ENCODE measurements at regions not wholly inside any gene's neighbourhood (a gene's known extent, or its start where the extent isn't known, plus 50 kb on each side); places are given as distances from the start of the nearest gene placed in this dataset.

DNA sequence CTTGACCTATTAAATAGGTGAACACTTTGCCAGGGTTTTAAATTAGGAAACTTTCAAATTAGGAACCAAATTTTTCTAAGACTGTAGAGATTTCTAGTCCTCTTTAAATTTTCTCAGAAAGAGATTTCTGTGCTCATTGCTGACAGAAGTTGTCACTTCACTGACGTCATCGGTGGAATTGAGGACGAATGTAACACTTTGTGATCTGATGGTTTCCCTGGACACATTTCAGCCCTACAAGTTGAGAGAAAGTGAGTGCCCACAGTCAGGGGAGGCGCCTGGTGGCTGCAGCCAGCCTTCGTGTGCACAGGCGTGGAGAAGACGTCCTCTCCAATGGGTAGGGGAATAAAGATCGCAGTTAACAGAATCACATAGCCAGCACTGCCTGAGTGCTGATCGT is 396.5 kb upstream of the TSHZ3 start:
- Histone ChIP-seq H3K4me3 (replicated peaks; ENCODE audit: low read depth, low read length) (no peak overlapping the region), H3K36me3 (ENCODE audit: control insufficient read depth, insufficient read depth, low read length) (no peaks in the 10 kb centered on the region), H3K27me3 (replicated peaks; ENCODE audit: control insufficient read depth, insufficient read depth, low read length) (no peaks in the 10 kb centered on the region)
- no peak for DNase-seq (ENCODE audit: extremely low read depth, insufficient read length)
- no peak for TF ChIP-seq CTCF (IDR thresholded peaks at IDR 0.05; ENCODE audit: insufficient read depth, low read length, poor library complexity, severe bottlenecking)

DNA sequence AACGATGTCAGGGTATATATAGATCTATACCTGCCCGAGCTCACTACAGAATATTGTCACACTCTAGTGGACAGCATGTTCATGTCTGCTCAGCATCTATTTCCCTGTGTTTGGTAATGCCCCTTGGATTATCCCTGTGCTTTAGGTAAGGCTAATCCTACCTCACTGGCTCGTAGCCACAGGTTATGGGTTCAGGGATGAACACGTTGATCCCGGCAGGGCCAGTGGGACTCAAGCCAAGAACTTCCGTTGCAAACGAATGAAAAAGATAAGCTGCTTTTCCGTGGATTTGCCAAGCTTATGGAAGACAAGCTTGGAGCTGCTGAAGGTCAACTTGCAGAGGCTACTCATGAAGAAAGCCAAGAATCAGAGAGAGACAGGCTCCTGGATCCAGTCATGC is 400.0 kb upstream of the TSHZ3 start:
- Histone ChIP-seq H3K4me3 (replicated peaks; ENCODE audit: low read depth, low read length) (no peak overlapping the region), H3K27me3 (replicated peaks; ENCODE audit: control insufficient read depth, insufficient read depth, low read length) (no peaks in the 10 kb centered on the region), H3K36me3 (ENCODE audit: control insufficient read depth, insufficient read depth, low read length) (no peaks in the 10 kb centered on the region)
- no peak for DNase-seq (ENCODE audit: extremely low read depth, insufficient read length)
- TF ChIP-seq CTCF (IDR thresholded peaks at IDR 0.05; ENCODE audit: insufficient read depth, low read length, poor library complexity, severe bottlenecking) = no peak

GRCh38 chr19:31759359-31759758 is 410.1 kb upstream of the TSHZ3 start:
- DNase-seq (ENCODE audit: extremely low read depth, insufficient read length) = no peak
- Histone ChIP-seq H3K36me3 (ENCODE audit: control insufficient read depth, insufficient read depth, low read length) (no peaks in the 10 kb centered on the region), H3K27me3 (replicated peaks; ENCODE audit: control insufficient read depth, insufficient read depth, low read length) (no peaks in the 10 kb centered on the region), H3K4me3 (replicated peaks; ENCODE audit: low read depth, low read length) (no peak overlapping the region)
- TF ChIP-seq CTCF (IDR thresholded peaks at IDR 0.05; ENCODE audit: insufficient read depth, low read length, poor library complexity, severe bottlenecking) = no peak

- H3K36me3 ChIP-seq (ENCODE audit: control insufficient read depth, insufficient read depth, low read length) = no peaks in the 10 kb centered on the region
- no peak overlapping the region for H3K4me3 ChIP-seq (replicated peaks; ENCODE audit: low read depth, low read length)
- H3K27me3 ChIP-seq (replicated peaks; ENCODE audit: control insufficient read depth, insufficient read depth, low read length) = no peaks in the 10 kb centered on the region
- DNase-seq (ENCODE audit: extremely low read depth, insufficient read length) = no peak
- TF ChIP-seq CTCF (IDR thresholded peaks at IDR 0.05; ENCODE audit: insufficient read depth, low read length, poor library complexity, severe bottlenecking) = no peak
These were observed 412.2 kb upstream of the TSHZ3 start for GRCh38 chr19:31761281-31761913.

DNA sequence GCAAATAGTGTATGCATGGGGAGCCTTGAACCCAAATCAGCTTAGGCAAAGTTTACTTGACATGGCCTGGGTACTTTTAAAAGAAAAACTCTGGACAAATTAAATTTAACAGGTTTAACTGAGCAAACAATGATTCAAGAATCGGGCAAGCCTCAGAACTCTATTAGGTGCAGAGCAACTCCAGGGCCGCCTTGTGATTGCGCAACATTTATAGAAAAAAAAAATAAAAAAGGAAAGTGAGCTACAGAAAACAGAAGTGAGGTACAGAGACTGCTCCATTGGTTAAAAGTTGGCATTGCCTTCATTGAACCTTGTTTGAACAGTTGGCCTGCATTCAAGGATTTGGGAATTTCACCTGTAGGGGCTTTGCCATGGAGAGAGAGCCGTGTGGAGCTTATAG is 421.0 kb upstream of the TSHZ3 start:
- Histone ChIP-seq H3K27me3 (replicated peaks; ENCODE audit: control insufficient read depth, insufficient read depth, low read length) (no peaks in the 10 kb centered on the region), H3K36me3 (ENCODE audit: control insufficient read depth, insufficient read depth, low read length) (no peaks in the 10 kb centered on the region), H3K4me3 (replicated peaks; ENCODE audit: low read depth, low read length) (no peak overlapping the region)
- DNase-seq (ENCODE audit: extremely low read depth, insufficient read length) = no peak
- no peak for TF ChIP-seq CTCF (IDR thresholded peaks at IDR 0.05; ENCODE audit: insufficient read depth, low read length, poor library complexity, severe bottlenecking)

DNA sequence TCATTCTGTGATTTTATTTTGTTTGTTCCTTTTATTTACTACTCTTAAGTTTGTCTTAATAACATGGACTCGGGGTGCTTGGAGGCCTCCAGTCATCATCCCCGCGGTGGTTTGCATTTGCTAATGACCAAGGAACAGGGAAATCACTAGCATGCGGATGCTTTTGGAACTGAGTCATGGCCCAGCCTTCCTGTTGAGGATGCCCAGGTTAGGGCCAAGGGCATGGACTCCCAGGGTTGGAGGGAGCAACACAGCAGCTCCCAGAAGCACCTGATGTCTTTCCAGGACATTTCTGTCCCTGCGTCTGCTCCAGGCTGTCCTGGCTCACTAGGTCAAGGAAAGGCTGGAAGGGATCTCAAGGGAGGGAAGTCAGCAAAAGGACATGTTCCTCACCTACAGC is 423.7 kb upstream of the TSHZ3 start:
- DNase-seq (ENCODE audit: extremely low read depth, insufficient read length) = no peak
- no peaks in the 10 kb centered on the region for H3K36me3 ChIP-seq (ENCODE audit: control insufficient read depth, insufficient read depth, low read length)
- no peak overlapping the region for H3K4me3 ChIP-seq (replicated peaks; ENCODE audit: low read depth, low read length)
- no peaks in the 10 kb centered on the region for H3K27me3 ChIP-seq (replicated peaks; ENCODE audit: control insufficient read depth, insufficient read depth, low read length)
- no peak for TF ChIP-seq CTCF (IDR thresholded peaks at IDR 0.05; ENCODE audit: insufficient read depth, low read length, poor library complexity, severe bottlenecking)
